HepG2 (cell line): ENCODE measurements at regions not wholly inside any gene's neighbourhood (a gene's known extent, or its start where the extent isn't known, plus 50 kb on each side); places are given as distances from the start of the nearest gene placed in this dataset.

Experiments
- ATAC-seq: fragments of 200-7000 bp; cut with Tn5 transposase; 3 replicates; pipeline ENCODE4 v1.9.1; 2020; ENCODE audit warnings: mild to moderate bottlenecking, moderate library complexity
- BruUV-seq: library from RNA; stranded (reverse); fragments of 400-500 nt; replicated peaks from 2 replicates; lab custom pipeline; 2021; lab: Mats Ljungman, UMichigan
- CTCF ChIA-PET: fragments of 300-600 bp; formaldehyde crosslinking; extraction: SDS; loops from one replicate; lab custom pipeline; 2021; ENCODE audit warnings: low total read pairs, inconsistent platforms, low intra/inter-chr PET ratio; lab: Yijun Ruan, JAX
- POLR2A ChIA-PET: fragments of 350-600 bp; sonication (Branson Sonifier 250); formaldehyde crosslinking; loops from one replicate; lab custom pipeline; 2020; ENCODE audit warnings: antibody characterized with exemption, inconsistent platforms; lab: Yijun Ruan, JAX
- DNase-seq: peaks from one replicate; pipeline ENCODE4 v3.0.0-alpha.2; 2015; ENCODE audit warnings: low spot score
- FAIRE-seq: peaks from 3 replicates; lab custom pipeline; 2011; peaks lifted over from hg19 to GRCh38; lab: Jason Lieb, UNC
- H2AFZ ChIP-seq: one replicate; pipeline ENCODE4 v1.6.1; 2011; ENCODE audit warnings: low read length, inconsistent platforms
- H3K27ac ChIP-seq: fragments of 300-600 bp; 3 replicates; pipeline ENCODE4 v1.8.0; 2011; ENCODE audit warnings: mixed run types, mild to moderate bottlenecking, mixed read lengths, low read length, inconsistent platforms; ENCODE audit not compliant: insufficient read depth; ENCODE audit errors: extremely low read length
- H3K27me3 ChIP-seq, 2 experiments: fragments of 200-600 bp in 1 of 2; 2 replicates in 1 of 2; 3 replicates in 1 of 2; pipeline versions ENCODE4 v1.6.0 to v1.8.0; 2011; ENCODE audit warnings: low read length in 2 of 2, mild to moderate bottlenecking in 2 of 2, moderate library complexity in 2 of 2, inconsistent platforms in 1 of 2; ENCODE audit not compliant: insufficient read depth in 2 of 2, control insufficient read depth in 1 of 2
- H3K36me3 ChIP-seq, 2 experiments: fragments of 200-600 bp in 1 of 2; replicated peaks in 1 of 2; 2 replicates in 1 of 2; 3 replicates in 1 of 2; pipeline versions ENCODE4 v1.5.1 to v1.8.0; 2011; ENCODE audit warnings: low read length in 2 of 2, inconsistent platforms in 1 of 2; ENCODE audit not compliant: insufficient read depth in 2 of 2, control insufficient read depth in 1 of 2
- H3K4me1 ChIP-seq: 2 replicates; pipeline ENCODE4 v1.5.1; 2012; ENCODE audit warnings: low read length, inconsistent platforms; ENCODE audit not compliant: insufficient read depth
- H3K4me2 ChIP-seq: 2 replicates; pipeline ENCODE4 v1.6.0; 2011; ENCODE audit warnings: low read depth, low read length, inconsistent platforms
- H3K4me3 ChIP-seq, 3 experiments: fragments of 200-600 bp in 1 of 3; sonication (generic), shearing (Covaris generic) in 1 of 3; replicated peaks in 1 of 3; 2 replicates each; pipeline ENCODE4 v1.5.1; 2011 to 2016; ENCODE audit warnings: low read length in 3 of 3, inconsistent platforms in 2 of 3, low read depth in 2 of 3, mild to moderate bottlenecking in 2 of 3, control low read depth in 1 of 3, mixed read lengths in 1 of 3; ENCODE audit not compliant: insufficient read depth in 1 of 3
- H3K79me2 ChIP-seq: one replicate; pipeline ENCODE4 v1.6.1; 2011; ENCODE audit warnings: low read length, inconsistent platforms; ENCODE audit not compliant: insufficient read depth
- H3K9ac ChIP-seq: 2 replicates; pipeline ENCODE4 v1.6.0; 2011; ENCODE audit warnings: mild to moderate bottlenecking, low read depth, low read length, inconsistent platforms; ENCODE audit not compliant: insufficient read depth
- H3K9me3 ChIP-seq: 2 replicates; pipeline ENCODE4 v1.5.1; 2012; ENCODE audit warnings: mild to moderate bottlenecking, low read length
- H4K20me1 ChIP-seq: 2 replicates; pipeline ENCODE4 v1.6.0; 2011; ENCODE audit warnings: inconsistent platforms, mild to moderate bottlenecking, low read length, moderate library complexity; ENCODE audit not compliant: insufficient read depth
- ATRX ChIP-seq: sonication (generic); formaldehyde crosslinking; IDR thresholded peaks from 2 replicates; pipeline ENCODE4 v1.4.0; 2020; ENCODE audit warnings: missing genetic modification reagents, borderline replicate concordance
- FIP1L1 ChIP-seq: fragments of 200-400 bp; formaldehyde crosslinking; IDR thresholded peaks from 2 replicates; pipeline ENCODE4 v1.6.1; 2018; ENCODE audit warnings: low read depth, mild to moderate bottlenecking, low read length, moderate library complexity, borderline replicate concordance; ENCODE audit not compliant: insufficient read depth
- FOSL1 ChIP-seq: sonication (generic); formaldehyde crosslinking; IDR thresholded peaks from 2 replicates; pipeline ENCODE4 v1.9.0; 2021; ENCODE audit warnings: missing genetic modification reagents, borderline replicate concordance
- IRF2 ChIP-seq: IDR thresholded peaks from 2 replicates; pipeline ENCODE4 v1.6.1; 2018; ENCODE audit warnings: missing genetic modification reagents, missing compliant biosample characterization
- PLSCR1 ChIP-seq: sonication (generic); formaldehyde crosslinking; IDR thresholded peaks from 2 replicates; pipeline ENCODE4 v1.5.0; 2020; ENCODE audit warnings: missing genetic modification reagents, mild to moderate bottlenecking, borderline replicate concordance
- SATB2 ChIP-seq: sonication (generic); formaldehyde crosslinking; IDR thresholded peaks from 2 replicates; pipeline ENCODE4 v1.5.0; 2020; ENCODE audit warnings: missing genetic modification reagents
- ZEB1 ChIP-seq: IDR thresholded peaks from 2 replicates; pipeline ENCODE4 v1.6.1; 2012; ENCODE audit warnings: mild to moderate bottlenecking, low read depth, inconsistent platforms; ENCODE audit not compliant: insufficient replicate concordance
- ZNF790 ChIP-seq: sonication (generic); formaldehyde crosslinking; IDR thresholded peaks from 2 replicates; pipeline ENCODE4 v1.8.0; 2022; ENCODE audit warnings: missing genetic modification reagents, mild to moderate bottlenecking, borderline replicate concordance
- ZNF878 ChIP-seq: sonication (generic); formaldehyde crosslinking; IDR thresholded peaks from 2 replicates; pipeline ENCODE4 v1.8.1; 2023; ENCODE audit warnings: mild to moderate bottlenecking, missing genetic modification reagents, moderate library complexity
- WGBS: methylation state at CpG from one replicate; pipeline ENCODE4 v1.1.6; 2017; ENCODE audit warnings: low lambda C conversion rate; 5-methylcytosine and 5-hydroxymethylcytosine counted together
- in situ Hi-C: cut with HindIII; loops from 2 replicates; pipeline ENCODE4 v1.10.0; 2017; ENCODE audit warnings: low pct_unique_long_range_greater_than_20kb; ENCODE audit not compliant: extremely low pct_ligation_motif_present
- intact Hi-C: fragments of 100-400 bp; cut with micrococcal nuclease; formaldehyde crosslinking; loops from one replicate; pipeline ENCODE4 v1.10.0; 2022; ENCODE audit not compliant: unreplicated experiment

GRCh38 chr3:1908651-1909445, 189.8 kb upstream of the CNTN4 start:
- H4K20me1 ChIP-seq, result no peaks in the 10 kb centered on the region
- WGBS, result 0% methylated on average over 2 of the region's 2 CpGs
- in situ Hi-C loops (no loop called here), intact Hi-C loops (no loop called here)
- ChIA-PET CTCF (no interaction called here), POLR2A (no interaction called here)
- no peaks in the 10 kb centered on the region for H3K36me3 ChIP-seq
- no peak overlapping the region for H3K4me2 ChIP-seq
- no peaks in the 10 kb centered on the region for H3K27me3 ChIP-seq
- no peak for TF ChIP-seq ZNF790 (CRISPR knock-in tag)
- no peak for TF ChIP-seq ATRX
- no peak for TF ChIP-seq ZNF878
- TF ChIP-seq PLSCR1, result no peak
- TF ChIP-seq IRF2 (CRISPR knock-in tag), result no peak
- TF ChIP-seq SATB2 (CRISPR knock-in tag), result no peak
- no peak for TF ChIP-seq FOSL1 (CRISPR knock-in tag)
- no peak for TF ChIP-seq ZEB1
- TF ChIP-seq FIP1L1, result no peak
- H3K9me3 ChIP-seq, result peaks cover 88% of the 10 kb centered on the region
- no TSS peak for BruUV-seq
- DNase-seq (no peak), ATAC-seq (no peak), FAIRE-seq (no peak)
- no peak overlapping the region for H3K9ac ChIP-seq
- no peaks in the 10 kb centered on the region for H3K79me2 ChIP-seq
- H3K27ac ChIP-seq, result no peak overlapping the region
- H3K4me3 ChIP-seq, result no peak overlapping the region
- no peaks in the 10 kb centered on the region for H3K4me1 ChIP-seq
- H2AFZ ChIP-seq, result no peak overlapping the region
